SH-SY5Y (cell line): ENCODE measurements at regions not wholly inside any gene's neighbourhood (a gene's known extent, or its start where the extent isn't known, plus 50 kb on each side); places are given as distances from the start of the nearest gene placed in this dataset.

Source experiments
- GATA2 ChIP-seq: IDR thresholded peaks from 2 replicates; pipeline ENCODE4 v1.6.1; 2011; ENCODE audit warnings: mild to moderate bottlenecking, low read depth, low read length
- GATA3 ChIP-seq: IDR thresholded peaks from 2 replicates; pipeline ENCODE4 v1.6.1; 2011; ENCODE audit warnings: low read depth, mild to moderate bottlenecking, low read length, moderate library complexity

- TF ChIP-seq GATA3 (no peak), GATA2 (no peak)
Observed at GRCh38 chr6:141354191-141354955, 778.4 kb upstream of the GJE1 start.
